ENCODE measurements at regions not wholly inside any gene's neighbourhood (a gene's known extent, or its start where the extent isn't known, plus 50 kb on each side); places are given as distances from the start of the nearest gene placed in this dataset.
"Not testable (repeated sequence)": the region's sequence is repeated elsewhere in the genome, so short reads cannot be mapped to it uniquely, and the experiment has no call there.

- DNase-seq (ENCODE audit: low read depth, low spot score) (no peak), FAIRE-seq (no peak)
Observed at GRCh38 chr2:211216221-211216620, 659.8 kb downstream of the CPS1 start.

GRCh38 chr2:211219548-211219947 lies 663.1 kb downstream of the CPS1 start:
- H3K4me2 ChIP-seq (ENCODE audit: control insufficient read depth, extremely low read depth, insufficient read depth, low read depth, low read length); H3K27ac ChIP-seq (ENCODE audit: control insufficient read depth, insufficient read depth, low read length); H3K9me1 ChIP-seq (ENCODE audit: control insufficient read depth, extremely low read depth, insufficient read depth, low read length); H3K9me3 ChIP-seq (ENCODE audit: control insufficient read depth, low read depth, low read length); FAIRE-seq; H3K4me3 ChIP-seq (ENCODE audit: control insufficient read depth in 2 of 3, extremely low read depth in 1 of 3, insufficient read depth in 2 of 3, low read depth in 1 of 3, low read length in 3 of 3); H2AFZ ChIP-seq (ENCODE audit: control insufficient read depth, low read length); dilution Hi-C loops (cut with MboI; ENCODE audit: extremely low pct_ligation_motif_present, low sequenced_read_pairs); H3K4me1 ChIP-seq (ENCODE audit: control insufficient read depth, extremely low read depth, insufficient read depth, low read length); H3K27me3 ChIP-seq (ENCODE audit: control insufficient read depth, extremely low read depth, insufficient read depth, low read length); DNase-seq (ENCODE audit: low read depth, low spot score); H4K20me1 ChIP-seq (ENCODE audit: control insufficient read depth, extremely low read depth, insufficient read depth, low read length); H3K9ac ChIP-seq (ENCODE audit: control insufficient read depth, extremely low read depth, insufficient read depth, low read length); H3K79me2 ChIP-seq (ENCODE audit: control insufficient read depth, insufficient read depth, low read length); H3K36me3 ChIP-seq (ENCODE audit: control insufficient read depth in 2 of 2, extremely low read depth in 1 of 2, insufficient read depth in 2 of 2, low read length in 2 of 2): not testable (repeated sequence)

More at GRCh38 chr2:211216221-211216620, 659.8 kb downstream of the CPS1 start:
- no peak overlapping the region for H3K4me2 ChIP-seq (ENCODE audit: control insufficient read depth, extremely low read depth, insufficient read depth, low read depth, low read length)
- H3K79me2 ChIP-seq (ENCODE audit: control insufficient read depth, insufficient read depth, low read length): no peaks in the 10 kb centered on the region
- dilution Hi-C loops (cut with MboI; ENCODE audit: extremely low pct_ligation_motif_present, low sequenced_read_pairs): no loop called here
- no peaks in the 10 kb centered on the region for H3K36me3 ChIP-seq (ENCODE audit: control insufficient read depth in 2 of 2, extremely low read depth in 1 of 2, insufficient read depth in 2 of 2, low read length in 2 of 2)
- no peak overlapping the region for H3K27ac ChIP-seq (ENCODE audit: control insufficient read depth, insufficient read depth, low read length)
- H4K20me1 ChIP-seq (ENCODE audit: control insufficient read depth, extremely low read depth, insufficient read depth, low read length): no peaks in the 10 kb centered on the region
- no peak overlapping the region for H3K9ac ChIP-seq (ENCODE audit: control insufficient read depth, extremely low read depth, insufficient read depth, low read length)
- H2AFZ ChIP-seq (ENCODE audit: control insufficient read depth, low read length): no peak overlapping the region
- no peak for TF ChIP-seq EZH2 (IDR thresholded peaks at IDR 0.05; ENCODE audit: low read length)
- TF ChIP-seq CTCF (optimal IDR thresholded peaks at IDR 0.05 in 1 of 3, IDR thresholded peaks at IDR 0.05 in 1 of 3, conservative IDR thresholded peaks at IDR 0.05 in 1 of 3; ENCODE audit: extremely low read depth in 1 of 3, insufficient read depth in 2 of 3, low read length in 3 of 3): peak in 2 of 3 experiments; percentile 15 to 41
- no peaks in the 10 kb centered on the region for H3K4me1 ChIP-seq (ENCODE audit: control insufficient read depth, extremely low read depth, insufficient read depth, low read length)
- no peaks in the 10 kb centered on the region for H3K27me3 ChIP-seq (ENCODE audit: control insufficient read depth, extremely low read depth, insufficient read depth, low read length)
- H3K9me1 ChIP-seq (ENCODE audit: control insufficient read depth, extremely low read depth, insufficient read depth, low read length): no peaks in the 10 kb centered on the region
- H3K9me3 ChIP-seq (ENCODE audit: control insufficient read depth, low read depth, low read length): no peaks in the 10 kb centered on the region
- H3K4me3 ChIP-seq (ENCODE audit: control insufficient read depth in 2 of 3, extremely low read depth in 1 of 3, insufficient read depth in 2 of 3, low read depth in 1 of 3, low read length in 3 of 3): no peak overlapping the region

DNA sequence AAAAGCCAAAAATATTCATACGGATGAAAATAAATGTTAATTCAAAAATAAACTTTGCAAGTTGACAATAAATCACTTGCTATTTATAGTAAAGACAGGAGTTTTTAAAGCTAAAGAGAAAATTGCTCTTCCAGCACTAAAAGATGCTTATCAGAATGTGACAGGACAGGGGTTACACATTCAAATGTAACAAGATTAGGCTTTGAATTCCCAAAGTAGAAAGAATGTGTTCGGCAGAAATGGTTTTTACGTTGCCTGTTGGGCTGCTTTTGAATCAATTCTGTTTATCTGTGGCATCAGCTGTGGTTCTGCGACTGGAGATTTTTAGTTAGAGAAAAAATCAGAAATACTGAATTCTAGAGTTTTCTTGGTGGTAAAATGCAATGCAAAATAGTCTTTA lies 669.4 kb downstream of the CPS1 start:
- Histone ChIP-seq H4K20me1 (ENCODE audit: control insufficient read depth, extremely low read depth, insufficient read depth, low read length) (no peaks in the 10 kb centered on the region), H3K4me2 (ENCODE audit: control insufficient read depth, extremely low read depth, insufficient read depth, low read depth, low read length) (no peak overlapping the region), H2AFZ (ENCODE audit: control insufficient read depth, low read length) (no peak overlapping the region), H3K4me3 (ENCODE audit: control insufficient read depth in 2 of 3, extremely low read depth in 1 of 3, insufficient read depth in 2 of 3, low read depth in 1 of 3, low read length in 3 of 3) (no peak overlapping the region), H3K27me3 (ENCODE audit: control insufficient read depth, extremely low read depth, insufficient read depth, low read length) (no peaks in the 10 kb centered on the region), H3K9me3 (ENCODE audit: control insufficient read depth, low read depth, low read length) (no peaks in the 10 kb centered on the region), H3K9me1 (ENCODE audit: control insufficient read depth, extremely low read depth, insufficient read depth, low read length) (no peaks in the 10 kb centered on the region), H3K27ac (ENCODE audit: control insufficient read depth, insufficient read depth, low read length) (no peak overlapping the region), H3K79me2 (ENCODE audit: control insufficient read depth, insufficient read depth, low read length) (no peaks in the 10 kb centered on the region), H3K4me1 (ENCODE audit: control insufficient read depth, extremely low read depth, insufficient read depth, low read length) (no peaks in the 10 kb centered on the region), H3K36me3 (ENCODE audit: control insufficient read depth in 2 of 2, extremely low read depth in 1 of 2, insufficient read depth in 2 of 2, low read length in 2 of 2) (no peaks in the 10 kb centered on the region), H3K9ac (ENCODE audit: control insufficient read depth, extremely low read depth, insufficient read depth, low read length) (no peak overlapping the region)
- dilution Hi-C loops (cut with MboI; ENCODE audit: extremely low pct_ligation_motif_present, low sequenced_read_pairs): no loop called here
- DNase-seq (ENCODE audit: low read depth, low spot score) (no peak), FAIRE-seq (no peak)
- no peak for TF ChIP-seq CTCF (optimal IDR thresholded peaks at IDR 0.05 in 1 of 3, IDR thresholded peaks at IDR 0.05 in 1 of 3, conservative IDR thresholded peaks at IDR 0.05 in 1 of 3; ENCODE audit: extremely low read depth in 1 of 3, insufficient read depth in 2 of 3, low read length in 3 of 3)
- TF ChIP-seq EZH2 (IDR thresholded peaks at IDR 0.05; ENCODE audit: low read length): no peak

Measured in keratinocyte (primary cell).